SU-DHL-6 (cell line): ENCODE measurements at regions not wholly inside any gene's neighbourhood (a gene's known extent, or its start where the extent isn't known, plus 50 kb on each side); places are given as distances from the start of the nearest gene placed in this dataset.

Experiments
- H2AFZ ChIP-seq: fragments of 200-600 bp; sonication (generic); 2 replicates; pipeline ENCODE4 v1.6.1; 2014; ENCODE audit warnings: low read depth, mild to moderate bottlenecking, moderate library complexity, mixed read lengths, antibody characterized with exemption, low read length; ENCODE audit not compliant: severe bottlenecking
- H3F3A ChIP-seq: fragments of 200-600 bp; shearing (Covaris generic); 2 replicates; pipeline ENCODE4 v1.6.0; 2016; ENCODE audit warnings: antibody characterized with exemption, mild to moderate bottlenecking; ENCODE audit not compliant: insufficient read depth
- H3K27ac ChIP-seq: fragments of 200-600 bp; sonication (generic); 2 replicates; pipeline ENCODE4 v1.5.1; 2016; ENCODE audit warnings: low read depth, mild to moderate bottlenecking, low read length, moderate library complexity, mixed read lengths
- H3K27me3 ChIP-seq: fragments of 200-600 bp; sonication (generic), shearing (Covaris generic); 2 replicates; pipeline ENCODE4 v1.6.0; 2014; ENCODE audit warnings: mild to moderate bottlenecking, low read length
- H3K36me3 ChIP-seq: fragments of 200-600 bp; sonication (generic); 2 replicates; pipeline ENCODE4 v1.6.1; 2014; ENCODE audit warnings: mild to moderate bottlenecking, low read length, mixed read lengths
- H3K4me2 ChIP-seq: fragments of 300-600, 200-600 bp; shearing (Covaris generic), sonication (generic); 2 replicates; pipeline ENCODE4 v1.6.0; 2014; ENCODE audit warnings: low read length, low read depth, mild to moderate bottlenecking; ENCODE audit not compliant: poor library complexity, severe bottlenecking
- H3K4me3 ChIP-seq: fragments of 200-600 bp; sonication (generic); 2 replicates; pipeline ENCODE4 v1.5.1; 2014; ENCODE audit warnings: antibody characterized with exemption, low read length, mild to moderate bottlenecking, mixed read lengths; ENCODE audit not compliant: insufficient read depth, poor library complexity, severe bottlenecking
- H3K79me2 ChIP-seq: fragments of 200-600 bp; sonication (generic); 2 replicates; pipeline ENCODE4 v1.6.1; 2014; ENCODE audit warnings: mild to moderate bottlenecking, low read length, moderate library complexity; ENCODE audit not compliant: insufficient read depth
- H3K9ac ChIP-seq: fragments of 200-600 bp; sonication (generic); 2 replicates; pipeline ENCODE4 v1.7.0; 2014; ENCODE audit warnings: mild to moderate bottlenecking, low read length
- H3K9me2 ChIP-seq: fragments of 200-600 bp; sonication (generic); replicated peaks from 2 replicates; pipeline ENCODE4 v1.6.1; 2014; ENCODE audit warnings: low read length; ENCODE audit not compliant: insufficient read depth
- H3K9me3 ChIP-seq: fragments of 200-600 bp; sonication (generic); 2 replicates; pipeline ENCODE4 v1.6.1; 2014; ENCODE audit warnings: low read length, mixed read lengths; ENCODE audit not compliant: insufficient read depth
- H4K20me1 ChIP-seq: fragments of 200-600 bp; sonication (generic); 2 replicates; pipeline ENCODE4 v1.6.1; 2014; ENCODE audit warnings: low read depth, mild to moderate bottlenecking, antibody characterized with exemption, low read length, moderate library complexity, mixed read lengths
- EZH2phosphoT487 ChIP-seq: fragments of 200-600 bp; sonication (generic), shearing (Covaris generic); conservative IDR thresholded peaks from 2 replicates; pipeline ENCODE4 v1.6.1; 2018; ENCODE audit warnings: mild to moderate bottlenecking, antibody characterized with exemption, low read length, moderate library complexity, mixed read lengths
- TF ChIP-seq, protein P1 (sequence below): fragments of 200-600 bp; sonication (generic); IDR thresholded peaks from one replicate; pipeline ENCODE4 v1.5.1; 2017; ENCODE audit warnings: antibody characterized with exemption, mild to moderate bottlenecking, low read length, moderate library complexity; ENCODE audit not compliant: insufficient read depth, poor library complexity, severe bottlenecking

DNA sequence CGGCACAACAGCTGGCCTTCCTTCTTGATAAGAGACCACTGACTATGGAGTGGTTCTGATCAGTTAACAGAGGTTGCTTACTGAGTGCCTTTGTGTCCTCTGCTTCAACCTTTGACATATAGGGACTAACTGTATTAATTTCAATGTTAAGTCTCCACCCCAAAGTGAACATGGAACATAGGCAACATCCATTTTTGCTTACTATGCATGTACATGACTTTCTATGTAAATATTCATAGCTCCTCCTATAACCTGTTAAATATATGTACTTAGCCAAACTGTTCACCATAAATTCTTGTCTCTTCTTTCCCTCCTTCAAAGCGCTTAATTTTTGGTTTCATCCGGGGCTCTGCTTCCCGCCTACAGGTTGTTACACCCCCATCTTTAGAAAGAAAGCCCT is 334.8 kb downstream of the EPM2A start:
- Histone ChIP-seq H3K36me3 (no peaks in the 10 kb centered on the region), H4K20me1 (no peaks in the 10 kb centered on the region), H3K4me3 (no peak overlapping the region), H3K9me3 (0 out of 2 replicates have a peak, but pooled peaks cover 3% of the 10 kb centered on the region), H3K27me3 (no peaks in the 10 kb centered on the region), H3K9me2 (no peaks in the 10 kb centered on the region), H3K27ac (no peak overlapping the region), H3K79me2 (no peaks in the 10 kb centered on the region), H3K4me2 (no peak overlapping the region), H3F3A (no peaks in the 10 kb centered on the region), H3K9ac (no peak overlapping the region), H2AFZ (no peak overlapping the region)
- no peak for TF ChIP-seq EZH2phosphoT487
- TF ChIP-seq, protein P1, sequence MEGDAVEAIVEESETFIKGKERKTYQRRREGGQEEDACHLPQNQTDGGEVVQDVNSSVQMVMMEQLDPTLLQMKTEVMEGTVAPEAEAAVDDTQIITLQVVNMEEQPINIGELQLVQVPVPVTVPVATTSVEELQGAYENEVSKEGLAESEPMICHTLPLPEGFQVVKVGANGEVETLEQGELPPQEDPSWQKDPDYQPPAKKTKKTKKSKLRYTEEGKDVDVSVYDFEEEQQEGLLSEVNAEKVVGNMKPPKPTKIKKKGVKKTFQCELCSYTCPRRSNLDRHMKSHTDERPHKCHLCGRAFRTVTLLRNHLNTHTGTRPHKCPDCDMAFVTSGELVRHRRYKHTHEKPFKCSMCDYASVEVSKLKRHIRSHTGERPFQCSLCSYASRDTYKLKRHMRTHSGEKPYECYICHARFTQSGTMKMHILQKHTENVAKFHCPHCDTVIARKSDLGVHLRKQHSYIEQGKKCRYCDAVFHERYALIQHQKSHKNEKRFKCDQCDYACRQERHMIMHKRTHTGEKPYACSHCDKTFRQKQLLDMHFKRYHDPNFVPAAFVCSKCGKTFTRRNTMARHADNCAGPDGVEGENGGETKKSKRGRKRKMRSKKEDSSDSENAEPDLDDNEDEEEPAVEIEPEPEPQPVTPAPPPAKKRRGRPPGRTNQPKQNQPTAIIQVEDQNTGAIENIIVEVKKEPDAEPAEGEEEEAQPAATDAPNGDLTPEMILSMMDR = no peak

DNA sequence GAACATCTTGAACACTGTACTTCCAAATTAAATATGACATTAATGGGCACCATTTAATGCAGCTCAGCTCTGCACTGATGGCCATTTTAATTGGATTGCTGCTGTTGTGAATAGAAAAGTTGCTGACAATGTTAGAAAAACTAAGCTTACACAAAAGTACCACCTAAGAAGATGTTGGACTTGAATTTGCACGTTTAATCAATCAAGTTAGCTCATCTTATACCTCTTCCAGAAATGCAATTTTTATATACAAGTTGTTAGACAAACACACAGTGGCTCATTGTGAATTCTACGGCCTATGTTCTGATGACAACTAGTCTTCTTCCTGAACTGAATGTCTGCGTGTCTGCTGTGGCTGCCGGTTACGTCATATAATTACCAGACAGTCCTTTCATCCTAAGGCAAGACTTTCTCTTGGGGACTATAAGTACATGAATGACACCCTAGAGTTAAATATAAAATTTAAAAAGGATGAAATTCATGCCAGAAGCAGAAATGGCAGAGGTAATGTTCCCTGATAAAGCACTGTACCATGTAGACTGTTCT is 330.2 kb downstream of the EPM2A start:
- no peaks in the 10 kb centered on the region for H3K79me2 ChIP-seq
- no peaks in the 10 kb centered on the region for H4K20me1 ChIP-seq
- no peak overlapping the region for H2AFZ ChIP-seq
- no peaks in the 10 kb centered on the region for H3K36me3 ChIP-seq
- H3K4me3 ChIP-seq = no peak overlapping the region
- no peak overlapping the region for H3K4me2 ChIP-seq
- TF ChIP-seq, protein P1 = no peak
- TF ChIP-seq EZH2phosphoT487 = no peak
- H3F3A ChIP-seq = no peaks in the 10 kb centered on the region
- no peak overlapping the region for H3K27ac ChIP-seq
- no peak overlapping the region for H3K9ac ChIP-seq
- no peaks in the 10 kb centered on the region for H3K9me2 ChIP-seq
- no peaks in the 10 kb centered on the region for H3K9me3 ChIP-seq
- no peaks in the 10 kb centered on the region for H3K27me3 ChIP-seq

DNA sequence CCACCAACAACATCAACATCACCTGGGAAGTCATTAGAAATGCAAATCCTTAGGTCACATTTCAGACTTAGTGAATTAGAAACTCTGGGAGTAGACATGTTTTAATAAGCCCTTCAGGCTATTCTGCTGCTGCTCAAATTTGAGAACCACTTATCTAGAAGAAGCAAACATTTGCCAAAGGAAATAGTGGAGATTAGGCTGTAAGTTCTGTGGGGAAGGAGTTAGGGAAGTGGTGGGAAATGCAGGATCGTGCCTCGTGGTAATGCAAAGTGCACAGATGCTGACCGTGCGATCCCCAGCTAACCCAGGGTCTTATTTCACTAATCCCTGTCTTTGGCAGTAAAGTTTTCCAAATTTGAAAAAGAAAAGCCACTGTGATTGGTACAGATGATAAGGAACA is 328.5 kb downstream of the EPM2A start:
- Histone ChIP-seq H3K9me2 (no peaks in the 10 kb centered on the region), H3K9ac (no peak overlapping the region), H3K4me3 (no peak overlapping the region), H3K27me3 (no peaks in the 10 kb centered on the region), H3K4me2 (no peak overlapping the region), H3K27ac (no peak overlapping the region), H3F3A (no peaks in the 10 kb centered on the region), H3K36me3 (no peaks in the 10 kb centered on the region), H3K79me2 (no peaks in the 10 kb centered on the region), H4K20me1 (no peaks in the 10 kb centered on the region), H2AFZ (no peak overlapping the region), H3K9me3 (no peaks in the 10 kb centered on the region)
- no peak for TF ChIP-seq EZH2phosphoT487
- TF ChIP-seq, protein P1 = no peak
